ENCODE measurements at regions not wholly inside any gene's neighbourhood (a gene's known extent, or its start where the extent isn't known, plus 50 kb on each side); places are given as distances from the start of the nearest gene placed in this dataset.
"Not testable (repeated sequence)": the region's sequence is repeated elsewhere in the genome, so short reads cannot be mapped to it uniquely, and the experiment has no call there.

GRCh38 chr13:59236309-59236919 lies 927.3 kb downstream of the DIAPH3 start:
- in situ Hi-C loops (cut with HindIII; ENCODE audit: low pct_unique_long_range_greater_than_20kb, low sequenced_read_pairs), result no loop called here
- DNase-seq (ENCODE audit: low read depth), result no peak

- in situ Hi-C loops (cut with HindIII; ENCODE audit: low pct_unique_long_range_greater_than_20kb, low sequenced_read_pairs), result no loop called here
These were observed 926.8 kb downstream of the DIAPH3 start for GRCh38 chr13:59236944-59237343.

GRCh38 chr13:59247171-59247570 lies 916.6 kb downstream of the DIAPH3 start:
- DNase-seq (ENCODE audit: low read depth), result no peak
- in situ Hi-C loops (cut with HindIII; ENCODE audit: low pct_unique_long_range_greater_than_20kb, low sequenced_read_pairs), result no loop called here

More at GRCh38 chr13:59236944-59237343, 926.8 kb downstream of the DIAPH3 start:
- DNase-seq (ENCODE audit: low read depth), result no peak

- no peak for DNase-seq (ENCODE audit: low read depth)
- in situ Hi-C loops (cut with HindIII; ENCODE audit: low pct_unique_long_range_greater_than_20kb, low sequenced_read_pairs), result no loop called here
These were observed 913.2 kb downstream of the DIAPH3 start for GRCh38 chr13:59250336-59251189.

- in situ Hi-C loops (cut with HindIII; ENCODE audit: low pct_unique_long_range_greater_than_20kb, low sequenced_read_pairs), result no loop called here
- DNase-seq (ENCODE audit: low read depth), result no peak
These were observed 904.3 kb downstream of the DIAPH3 start for GRCh38 chr13:59259165-59260000.

- DNase-seq (ENCODE audit: low read depth), result no peak
- in situ Hi-C loops (cut with HindIII; ENCODE audit: low pct_unique_long_range_greater_than_20kb, low sequenced_read_pairs), result no loop called here
These were observed 901.7 kb downstream of the DIAPH3 start for GRCh38 chr13:59261928-59262488.

DNA sequence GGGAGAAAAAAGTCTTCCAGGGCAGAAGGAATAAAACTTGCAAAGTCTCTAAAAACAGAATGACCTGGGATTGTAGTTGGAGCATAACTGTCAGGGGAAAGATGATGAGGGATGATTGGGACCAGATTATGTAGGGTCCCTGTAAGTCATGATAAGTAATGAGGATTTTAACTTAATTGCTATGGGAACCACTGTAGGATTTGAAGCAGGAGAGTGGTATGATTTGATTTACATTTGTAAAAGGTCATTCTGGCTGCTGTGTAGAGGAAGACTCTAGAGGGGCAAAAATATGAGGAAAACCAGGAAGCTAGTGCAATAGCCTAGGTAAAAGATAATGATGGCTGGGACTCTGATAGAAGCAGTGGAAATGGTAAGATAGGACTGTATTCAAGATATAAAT lies 900.2 kb downstream of the DIAPH3 start:
- DNase-seq (ENCODE audit: low read depth), result no peak
- in situ Hi-C loops (cut with HindIII; ENCODE audit: low pct_unique_long_range_greater_than_20kb, low sequenced_read_pairs), result no loop called here

DNA sequence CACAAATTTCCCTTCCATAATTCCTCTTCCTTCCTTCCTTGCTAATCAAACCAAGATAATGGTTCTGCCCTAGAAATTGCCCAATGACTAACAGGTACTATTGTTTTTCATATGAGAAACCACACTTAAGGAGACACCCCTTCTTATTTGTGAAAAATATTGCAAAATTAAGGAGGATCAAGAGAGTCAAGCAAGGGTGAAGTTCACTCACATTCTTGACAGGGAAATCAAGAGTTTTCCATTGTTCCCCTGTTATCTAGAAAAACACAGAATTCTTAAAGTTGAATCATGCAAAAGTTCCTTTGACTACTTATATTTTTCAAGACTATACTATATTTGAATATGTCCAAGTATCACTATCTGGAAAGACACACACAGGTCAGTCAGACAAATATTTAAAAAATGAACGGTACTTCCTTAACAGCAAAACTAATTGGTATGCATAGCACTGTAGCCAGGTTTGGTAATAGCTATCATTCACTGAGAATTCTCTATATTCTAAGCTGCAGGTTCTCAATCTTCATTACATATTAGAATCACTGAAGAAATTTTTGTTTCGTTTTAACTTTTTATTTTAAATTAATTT lies 897.2 kb downstream of the DIAPH3 start:
- in situ Hi-C loops (cut with HindIII; ENCODE audit: low pct_unique_long_range_greater_than_20kb, low sequenced_read_pairs), result no loop called here
- no peak for DNase-seq (ENCODE audit: low read depth)

- no peak for DNase-seq (ENCODE audit: low read depth)
- in situ Hi-C loops (cut with HindIII; ENCODE audit: low pct_unique_long_range_greater_than_20kb, low sequenced_read_pairs), result no loop called here
These were observed 894.3 kb downstream of the DIAPH3 start for GRCh38 chr13:59269476-59269875.

DNA sequence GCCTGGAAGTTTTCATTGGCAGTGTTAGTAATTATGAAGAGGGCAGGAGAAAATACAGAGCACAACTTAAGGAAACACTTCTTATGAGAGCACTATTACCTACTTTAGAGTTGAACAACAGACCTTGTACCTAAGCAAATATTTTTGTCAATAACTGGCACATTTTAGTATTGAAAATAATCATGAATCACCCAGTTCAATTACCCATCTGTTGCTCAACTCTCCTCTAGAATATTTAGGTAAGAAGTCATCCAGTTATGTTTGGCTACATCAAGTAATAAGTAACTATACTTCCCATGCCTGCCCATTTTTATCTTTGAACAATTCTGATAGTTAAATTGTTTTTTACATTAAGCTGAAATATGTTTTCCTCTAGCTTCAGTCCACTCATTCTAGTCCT lies 893.4 kb downstream of the DIAPH3 start:
- in situ Hi-C loops (cut with HindIII; ENCODE audit: low pct_unique_long_range_greater_than_20kb, low sequenced_read_pairs), result no loop called here
- no peak for DNase-seq (ENCODE audit: low read depth)

DNA sequence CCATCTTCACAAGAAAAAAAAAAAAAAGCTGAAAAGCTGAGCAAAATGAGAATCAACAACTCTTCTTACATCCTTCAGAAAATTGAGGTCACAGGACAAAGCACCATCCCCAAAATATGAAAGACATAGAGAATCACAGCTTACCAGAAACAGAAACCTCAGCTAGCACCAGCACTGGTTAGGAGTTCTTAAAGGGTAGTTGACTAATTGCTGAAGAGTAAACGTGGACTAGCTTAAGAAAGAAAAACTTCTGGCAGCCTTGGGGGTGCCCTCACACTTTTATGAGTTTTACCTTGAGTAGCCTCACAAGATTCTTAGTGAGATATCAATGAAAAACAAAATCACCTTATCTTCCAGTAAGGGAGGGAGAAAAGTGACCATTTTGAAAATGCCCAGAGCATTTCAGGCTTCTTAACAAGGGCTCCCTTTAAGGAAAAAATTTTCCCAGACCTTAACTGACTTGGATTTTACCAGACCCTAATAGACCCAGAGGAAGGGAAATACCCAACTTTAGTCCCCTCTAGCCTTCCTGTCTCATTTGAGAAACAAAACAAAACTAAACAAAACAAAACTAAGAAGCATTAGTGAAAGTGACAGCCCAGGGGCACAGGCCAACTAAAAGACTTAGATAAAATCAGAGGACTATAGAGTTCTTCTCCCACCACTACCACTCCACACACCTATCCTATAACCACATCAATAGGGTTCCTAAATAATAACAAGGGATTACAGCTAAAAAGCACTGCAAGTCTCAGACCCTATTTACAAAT lies 888.6 kb downstream of the DIAPH3 start:
- no peak for DNase-seq (ENCODE audit: low read depth)
- in situ Hi-C loops (cut with HindIII; ENCODE audit: low pct_unique_long_range_greater_than_20kb, low sequenced_read_pairs), result no loop called here

DNA sequence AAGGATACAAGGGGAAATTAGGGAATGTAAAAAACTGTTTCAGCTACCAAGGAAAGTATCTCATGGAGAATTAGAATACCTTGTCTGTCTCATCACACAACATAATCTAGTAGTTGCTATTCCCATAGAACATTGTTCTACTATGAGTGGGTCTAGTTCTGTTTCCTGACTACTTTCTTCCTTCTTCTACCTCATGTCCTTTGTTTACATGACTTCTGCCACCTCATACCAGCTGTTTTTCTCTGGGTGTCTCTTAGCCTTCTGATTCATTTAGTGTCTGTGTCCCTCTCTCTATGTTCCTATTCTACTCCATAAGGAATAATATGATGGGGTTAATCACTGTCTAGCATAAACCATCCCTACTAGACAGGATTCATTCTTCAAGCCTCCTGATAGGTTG lies 887.3 kb downstream of the DIAPH3 start:
- no peak for DNase-seq (ENCODE audit: low read depth)
- in situ Hi-C loops (cut with HindIII; ENCODE audit: low pct_unique_long_range_greater_than_20kb, low sequenced_read_pairs), result no loop called here

DNA sequence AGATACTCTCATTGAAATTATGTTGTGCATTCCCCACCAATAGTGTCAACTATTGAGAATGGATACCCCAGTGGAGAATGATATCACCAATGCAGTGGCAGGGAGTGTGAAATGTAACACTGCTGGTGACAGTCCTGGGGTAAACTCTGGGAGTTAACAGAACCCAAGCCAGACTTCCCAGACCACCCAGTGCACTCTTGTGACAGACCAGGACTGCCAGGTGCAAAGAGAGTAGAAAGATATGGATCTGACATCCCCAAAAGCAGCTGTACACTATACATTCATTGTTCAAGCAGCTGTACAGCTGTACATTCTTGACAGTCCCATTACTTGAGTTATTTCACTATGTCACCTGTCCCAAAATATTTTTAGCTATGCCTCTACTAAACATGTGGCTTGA lies 886.6 kb downstream of the DIAPH3 start:
- in situ Hi-C loops (cut with HindIII; ENCODE audit: low pct_unique_long_range_greater_than_20kb, low sequenced_read_pairs), result no loop called here
- no peak for DNase-seq (ENCODE audit: low read depth)

- in situ Hi-C loops (cut with HindIII; ENCODE audit: low pct_unique_long_range_greater_than_20kb, low sequenced_read_pairs), result no loop called here
- no peak for DNase-seq (ENCODE audit: low read depth)
These were observed 884.7 kb downstream of the DIAPH3 start for GRCh38 chr13:59279028-59279427.

DNA sequence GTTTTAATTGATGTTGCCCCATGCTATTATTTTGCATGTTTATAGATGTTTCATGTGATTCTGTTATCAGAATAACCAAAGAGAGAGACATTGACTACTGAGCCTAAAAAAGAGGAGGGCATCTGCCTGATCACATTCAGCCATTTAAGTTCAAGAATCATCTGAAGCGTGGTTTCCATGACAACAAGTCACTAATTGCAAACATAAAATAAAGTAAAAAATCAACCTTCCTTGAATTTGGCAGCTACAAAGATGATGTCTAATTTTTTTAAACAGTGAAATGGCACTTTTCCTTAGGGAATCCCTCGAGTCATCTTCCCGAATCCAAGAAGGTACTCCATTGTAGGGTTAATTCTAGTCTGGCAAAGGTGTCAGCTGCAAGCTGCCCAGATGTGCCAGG lies 884.2 kb downstream of the DIAPH3 start:
- in situ Hi-C loops (cut with HindIII; ENCODE audit: low pct_unique_long_range_greater_than_20kb, low sequenced_read_pairs), result no loop called here
- no peak for DNase-seq (ENCODE audit: low read depth)

DNA sequence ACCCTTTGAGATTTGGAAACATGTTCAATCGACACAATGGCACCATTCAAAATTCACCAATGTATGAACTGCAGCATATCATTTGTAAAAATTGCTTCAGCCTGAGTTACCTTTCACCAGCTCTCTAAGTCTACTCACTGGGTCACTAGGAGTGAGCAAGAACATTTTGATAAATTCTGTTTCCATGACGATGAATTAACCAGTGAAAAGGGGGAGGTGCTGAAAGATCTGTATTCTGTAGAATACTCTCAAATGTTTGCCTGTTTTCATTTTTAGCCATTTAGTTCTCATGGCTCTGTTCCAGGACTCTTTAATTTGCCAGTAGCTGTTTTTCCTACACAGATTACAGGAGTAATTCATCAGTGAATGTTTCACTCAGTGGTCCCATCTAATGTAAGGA lies 883.4 kb downstream of the DIAPH3 start:
- in situ Hi-C loops (cut with HindIII; ENCODE audit: low pct_unique_long_range_greater_than_20kb, low sequenced_read_pairs), result no loop called here
- no peak for DNase-seq (ENCODE audit: low read depth)

- in situ Hi-C loops (cut with HindIII; ENCODE audit: low pct_unique_long_range_greater_than_20kb, low sequenced_read_pairs), result no loop called here
- no peak for DNase-seq (ENCODE audit: low read depth)
These were observed 882.3 kb downstream of the DIAPH3 start for GRCh38 chr13:59281453-59281852.

DNA sequence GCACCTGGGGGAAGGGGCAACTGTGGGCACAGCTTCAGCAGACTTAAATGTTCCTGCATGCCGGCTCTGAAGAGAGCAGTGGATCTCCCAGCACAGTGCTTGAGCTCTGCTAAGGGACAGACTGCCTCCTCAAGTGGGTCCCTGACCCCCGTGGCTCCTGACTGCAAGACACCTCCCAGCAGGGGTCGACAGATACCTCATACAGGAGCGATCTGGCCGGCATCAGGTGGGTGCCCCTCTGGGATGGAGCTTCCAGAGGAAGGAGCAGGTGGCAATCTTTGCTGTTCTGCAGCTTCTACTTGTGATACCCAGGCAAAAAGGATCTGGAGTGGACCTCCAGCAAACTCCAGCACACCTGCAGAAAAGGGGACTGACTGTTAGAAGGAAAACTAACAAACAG lies 871.5 kb downstream of the DIAPH3 start:
- in situ Hi-C loops (cut with HindIII; ENCODE audit: low pct_unique_long_range_greater_than_20kb, low sequenced_read_pairs); DNase-seq (ENCODE audit: low read depth): not testable (repeated sequence)

Measured in Caki2 (cell line).